ENCODE measurements at regions not wholly inside any gene's neighbourhood (a gene's known extent, or its start where the extent isn't known, plus 50 kb on each side); places are given as distances from the start of the nearest gene placed in this dataset.

DNA sequence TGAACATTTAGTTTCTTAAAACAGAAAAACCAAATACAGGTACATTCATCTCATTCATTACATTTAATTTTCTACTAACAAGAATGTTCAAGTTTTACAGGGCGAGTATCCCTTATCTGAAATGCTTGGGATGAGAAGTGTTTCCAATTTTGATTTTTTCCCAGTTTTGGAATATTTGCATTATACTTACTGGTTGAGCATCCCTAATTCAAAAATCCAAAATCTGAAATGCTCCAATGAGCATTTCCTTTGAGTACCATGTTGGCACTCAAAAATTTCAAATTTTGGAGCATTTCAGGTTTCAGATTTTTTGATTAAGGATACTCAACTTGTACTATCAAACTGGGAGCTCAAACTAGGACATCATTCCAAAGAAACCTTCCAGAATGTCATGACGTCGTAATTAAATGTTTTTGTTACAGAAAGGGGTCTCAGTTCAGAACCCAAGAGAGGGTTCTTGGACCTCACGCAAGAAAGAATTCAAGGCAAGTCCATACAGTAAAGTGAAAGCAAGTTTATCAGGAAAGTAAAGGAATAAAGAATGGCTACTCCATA, 90.8 kb upstream of the PIK3CG start:
- TF ChIP-seq, protein P1, sequence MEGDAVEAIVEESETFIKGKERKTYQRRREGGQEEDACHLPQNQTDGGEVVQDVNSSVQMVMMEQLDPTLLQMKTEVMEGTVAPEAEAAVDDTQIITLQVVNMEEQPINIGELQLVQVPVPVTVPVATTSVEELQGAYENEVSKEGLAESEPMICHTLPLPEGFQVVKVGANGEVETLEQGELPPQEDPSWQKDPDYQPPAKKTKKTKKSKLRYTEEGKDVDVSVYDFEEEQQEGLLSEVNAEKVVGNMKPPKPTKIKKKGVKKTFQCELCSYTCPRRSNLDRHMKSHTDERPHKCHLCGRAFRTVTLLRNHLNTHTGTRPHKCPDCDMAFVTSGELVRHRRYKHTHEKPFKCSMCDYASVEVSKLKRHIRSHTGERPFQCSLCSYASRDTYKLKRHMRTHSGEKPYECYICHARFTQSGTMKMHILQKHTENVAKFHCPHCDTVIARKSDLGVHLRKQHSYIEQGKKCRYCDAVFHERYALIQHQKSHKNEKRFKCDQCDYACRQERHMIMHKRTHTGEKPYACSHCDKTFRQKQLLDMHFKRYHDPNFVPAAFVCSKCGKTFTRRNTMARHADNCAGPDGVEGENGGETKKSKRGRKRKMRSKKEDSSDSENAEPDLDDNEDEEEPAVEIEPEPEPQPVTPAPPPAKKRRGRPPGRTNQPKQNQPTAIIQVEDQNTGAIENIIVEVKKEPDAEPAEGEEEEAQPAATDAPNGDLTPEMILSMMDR (IDR thresholded peaks at IDR 0.05; ENCODE audit: control extremely low read depth, extremely low read depth, low read depth, missing control alignments) = no peak
- ChIA-PET POLR2A (no interaction called here), CTCF (interaction anchor here (1.2 kb wide), 1 partner anchor 19 kb away, joined by 3 read pairs; no protein-coding TSS in a partner anchor)
- no peak for DNase-seq (ENCODE audit: extremely low spot score)

DNA sequence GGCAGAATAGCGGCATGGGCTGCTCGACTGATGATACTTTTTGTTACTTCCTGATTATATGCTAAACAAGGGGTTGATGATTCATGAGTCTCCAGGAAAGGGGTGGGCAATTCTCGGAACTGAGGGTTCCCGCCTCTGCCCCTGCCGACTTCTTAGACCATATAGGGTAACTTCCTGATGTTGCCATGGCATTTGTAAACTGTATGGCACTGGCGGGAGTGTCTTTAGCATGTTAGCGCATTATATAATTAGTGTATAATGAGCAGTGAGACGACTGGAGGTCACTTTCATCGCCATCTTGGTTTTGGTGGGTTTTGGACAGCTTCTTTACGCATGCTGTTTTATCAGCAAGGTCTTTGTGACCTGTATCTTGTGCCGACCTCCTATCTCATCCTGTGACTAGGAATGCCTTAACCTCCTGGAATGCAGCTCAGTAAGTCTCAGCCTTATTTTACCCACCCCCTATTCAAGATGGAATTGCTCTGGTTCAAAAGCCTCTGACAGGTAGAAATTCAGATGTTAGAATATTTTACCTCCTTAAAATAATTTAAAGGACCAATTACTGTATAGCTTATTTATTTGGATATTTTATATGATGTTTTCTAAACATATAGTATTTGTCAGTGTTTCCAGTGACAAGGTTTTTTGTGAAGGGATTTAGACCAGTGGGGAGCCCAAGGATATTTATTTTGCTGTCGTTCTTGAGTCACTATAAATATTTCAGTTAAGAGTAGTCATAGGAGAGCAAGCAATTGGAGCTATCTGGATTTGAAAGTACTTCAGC, 90.1 kb upstream of the PIK3CG start:
- TF ChIP-seq, protein P1 (IDR thresholded peaks at IDR 0.05; ENCODE audit: control extremely low read depth, extremely low read depth, low read depth, missing control alignments) = no peak
- ChIA-PET CTCF (interaction anchor here (0.8 to 1.2 kb wide), 4 partner anchors 11 to 232 kb away, joined by 3 read pairs; no protein-coding TSS in a partner anchor), POLR2A (no interaction called here)
- no peak for DNase-seq (ENCODE audit: extremely low spot score)

DNA sequence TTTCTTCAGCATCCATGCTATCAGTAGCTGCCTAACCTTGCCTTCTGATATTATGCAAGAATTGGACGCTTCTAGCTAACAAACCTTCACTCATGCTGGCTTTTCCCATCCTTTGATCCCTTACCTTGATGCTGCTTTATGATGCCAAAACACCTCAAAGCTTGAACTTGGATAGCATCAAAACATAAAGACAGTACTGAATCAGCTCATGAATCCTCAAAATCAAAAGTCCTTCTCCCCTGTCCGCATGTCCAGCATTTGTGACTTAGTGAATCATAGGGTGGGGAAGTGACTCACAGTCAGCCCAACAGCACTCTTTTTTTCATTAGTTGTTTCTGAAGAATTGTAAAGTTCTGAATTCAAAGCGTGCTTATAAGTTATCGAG, 89.5 kb upstream of the PIK3CG start:
- ChIA-PET CTCF (interaction anchor here (0.8 to 1.2 kb wide), 4 partner anchors 10 to 233 kb away, joined by 3 read pairs; no protein-coding TSS in a partner anchor), POLR2A (no interaction called here)
- TF ChIP-seq, protein P1 (IDR thresholded peaks at IDR 0.05; ENCODE audit: control extremely low read depth, extremely low read depth, low read depth, missing control alignments) = no peak
- no peak for DNase-seq (ENCODE audit: extremely low spot score)

DNA sequence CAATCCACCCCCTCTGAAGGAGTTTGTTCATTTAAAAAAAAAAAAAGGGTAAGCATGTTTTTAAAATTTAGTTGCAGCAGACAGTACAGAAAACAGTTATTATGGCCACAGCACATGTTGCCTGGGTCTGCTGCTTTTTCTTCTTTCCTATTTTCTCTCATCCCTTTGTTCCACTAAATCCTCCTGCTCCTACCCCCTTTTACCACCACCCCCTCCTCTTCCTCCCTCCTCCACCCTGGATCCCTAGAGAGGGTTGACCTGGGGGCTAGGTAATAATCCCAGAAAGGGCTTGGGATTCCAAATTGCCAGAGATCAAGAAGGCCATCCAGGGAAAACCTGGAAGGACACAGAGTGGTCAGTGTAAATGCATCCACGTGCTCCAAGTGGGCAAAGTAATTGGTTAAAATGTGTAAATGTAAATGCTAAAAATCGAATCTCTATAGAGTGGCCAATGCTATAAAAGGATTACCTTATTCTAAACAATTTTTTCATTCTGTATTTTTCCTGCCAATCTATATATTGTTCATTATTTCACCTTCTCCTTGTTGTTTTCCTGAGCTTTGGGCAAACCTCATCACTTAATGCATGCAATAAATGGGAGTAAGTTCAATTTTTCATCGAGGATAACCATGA, 89.0 kb upstream of the PIK3CG start:
- ChIA-PET CTCF (interaction anchor here (1.0 to 1.2 kb wide), 2 partner anchors 10 to 15 kb away, joined by 3 read pairs; no protein-coding TSS in a partner anchor), POLR2A (no interaction called here)
- TF ChIP-seq, protein P1 (IDR thresholded peaks at IDR 0.05; ENCODE audit: control extremely low read depth, extremely low read depth, low read depth, missing control alignments) = no peak
- no peak for DNase-seq (ENCODE audit: extremely low spot score)

DNA sequence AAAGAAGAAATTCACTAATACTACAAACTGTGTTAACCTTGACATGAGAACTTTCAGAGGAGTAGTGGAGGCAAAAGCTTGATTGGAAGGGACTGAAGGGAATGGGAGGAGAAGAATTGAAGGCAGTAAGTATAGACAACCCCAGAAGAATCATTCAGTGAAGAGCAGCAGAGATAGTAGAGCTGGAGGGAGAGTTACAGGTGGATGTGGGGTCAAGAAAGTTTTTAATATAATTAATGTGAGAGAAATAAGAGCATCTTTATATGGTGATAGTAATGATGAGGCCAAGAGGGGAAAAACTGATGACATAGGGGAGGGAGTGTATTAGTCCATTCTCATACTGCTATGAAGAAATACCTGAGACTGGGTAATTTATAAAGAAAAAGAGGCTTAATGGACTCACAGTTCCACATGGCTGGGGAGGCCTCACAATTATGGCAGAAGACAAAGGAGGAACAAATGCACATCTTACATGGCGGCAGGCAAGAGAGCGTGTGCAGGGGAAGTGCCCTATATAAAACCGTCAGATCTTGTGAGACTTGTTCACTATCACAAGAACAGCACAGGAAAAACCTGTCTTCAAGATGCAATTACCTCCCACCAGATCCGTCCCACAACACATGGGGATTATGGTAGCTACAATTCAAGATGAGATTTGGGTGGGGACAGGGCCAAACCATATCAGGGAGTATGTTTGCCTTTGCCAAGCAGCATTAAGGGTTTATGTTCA, 88.3 kb upstream of the PIK3CG start:
- POLR2A ChIA-PET = no interaction called here
- DNase-seq (ENCODE audit: extremely low spot score) = no peak
- CTCF ChIA-PET = no interaction called here
- TF ChIP-seq, protein P1 (IDR thresholded peaks at IDR 0.05; ENCODE audit: control extremely low read depth, extremely low read depth, low read depth, missing control alignments) = no peak

DNA sequence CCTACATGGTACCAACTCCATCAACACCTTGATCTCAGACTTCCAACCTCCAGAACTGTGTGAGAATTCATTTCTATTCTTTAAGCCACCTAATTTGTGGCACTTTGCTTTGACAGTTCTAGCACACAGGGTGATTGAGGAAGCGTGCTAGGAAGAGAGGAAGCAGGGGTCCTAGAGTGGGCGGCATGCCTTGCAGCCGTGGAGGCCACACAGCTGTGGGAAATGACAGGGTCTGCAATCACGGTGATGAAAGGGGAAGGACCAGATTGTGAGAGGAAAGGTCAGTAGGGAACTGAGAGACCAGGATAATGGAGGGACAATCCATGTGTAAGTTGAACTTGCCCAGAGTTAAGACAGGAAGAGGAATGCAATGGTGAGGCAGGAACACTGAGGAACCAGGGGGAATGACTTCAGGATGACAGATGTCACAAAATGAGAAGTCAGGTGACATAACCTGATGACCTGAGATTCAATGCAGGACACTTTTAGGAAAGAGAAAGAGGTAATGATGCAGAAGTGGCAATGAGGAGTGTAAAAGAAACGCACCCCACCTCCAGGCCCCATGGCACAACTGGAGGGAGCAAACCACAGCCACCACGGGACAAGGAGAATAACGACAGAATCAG, 87.3 kb upstream of the PIK3CG start:
- TF ChIP-seq, protein P1 (IDR thresholded peaks at IDR 0.05; ENCODE audit: control extremely low read depth, extremely low read depth, low read depth, missing control alignments) = no peak
- POLR2A ChIA-PET = no interaction called here
- CTCF ChIA-PET = interaction anchor here (0.8 to 1.4 kb wide), 3 partner anchors 10 to 235 kb away, joined by 3 read pairs; no protein-coding TSS in a partner anchor
- DNase-seq (ENCODE audit: extremely low spot score) = no peak

All from GM10248 (cell line).